Thyroid gland (tissue), 4 donors: ENCODE measurements at regions not wholly inside any gene's neighbourhood (a gene's known extent, or its start where the extent isn't known, plus 50 kb on each side); places are given as distances from the start of the nearest gene placed in this dataset.

ENCODE experiments used
- CTCF ChIP-seq, 6 experiments: fragments of 200-600 bp in 3 of 6; fragments of 450-650 bp in 3 of 6; sonication (generic) in 3 of 6; IDR thresholded peaks; one replicate each; pipeline ENCODE4 v1.5.1; 2016 to 2019; ENCODE audit warnings: antibody characterized with exemption in 6 of 6, mild to moderate bottlenecking in 2 of 6, inconsistent platforms in 1 of 6, moderate library complexity in 1 of 6
- POLR2A ChIP-seq, 2 donors: fragments of 450-650 bp; IDR thresholded peaks; one replicate each; pipeline ENCODE4 v1.6.1; 2017; ENCODE audit warnings: antibody characterized with exemption in 2 of 2, mild to moderate bottlenecking in 2 of 2, moderate library complexity in 1 of 2

- TF ChIP-seq CTCF (IDR thresholded peaks at IDR 0.05) = no peak
- no peak for TF ChIP-seq POLR2A (IDR thresholded peaks at IDR 0.05)
Observed at GRCh38 chr21:27674041-27674615, 707.2 kb upstream of the ADAMTS5 start.
